ENCODE measurements at regions not wholly inside any gene's neighbourhood (a gene's known extent, or its start where the extent isn't known, plus 50 kb on each side); places are given as distances from the start of the nearest gene placed in this dataset.

DNA sequence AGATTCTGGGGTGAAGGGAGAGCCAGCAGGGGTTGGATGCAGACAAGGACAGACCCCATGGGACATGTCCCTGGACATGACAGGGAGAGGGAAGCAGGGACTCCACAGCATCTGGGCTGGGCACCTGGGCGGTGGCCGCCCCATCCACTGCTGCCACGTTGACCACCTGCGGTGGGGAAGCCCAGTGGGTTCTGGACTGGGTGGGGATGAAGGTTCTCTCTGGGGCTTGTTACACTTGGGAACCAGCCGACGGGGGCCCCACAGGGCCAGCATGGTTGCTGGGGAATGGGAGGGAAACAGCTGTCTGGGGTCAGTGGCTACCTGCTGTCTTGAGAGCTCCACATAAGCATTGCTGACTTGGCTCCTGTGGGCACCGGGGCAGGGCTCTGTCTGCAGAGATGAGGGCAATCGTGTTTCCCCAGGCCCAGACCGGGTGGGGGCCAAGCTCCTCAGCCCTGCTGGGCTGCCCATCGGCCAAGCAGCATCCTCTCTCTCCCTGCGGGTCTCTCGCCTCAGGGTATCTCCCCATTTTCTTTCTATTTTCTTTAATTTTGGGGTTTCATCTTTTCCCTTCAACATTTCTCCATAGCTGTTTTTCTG, 443.6 kb upstream of the PFKP start:
- TF ChIP-seq POLR2A (IDR thresholded peaks at IDR 0.05) (no peak), CTCF (IDR thresholded peaks at IDR 0.05) (no peak), EP300 (IDR thresholded peaks at IDR 0.05) (no peak)

Data from suprapubic skin (tissue), 3 donors.